Astrocyte (in vitro differentiated cells and primary cell): ENCODE measurements at regions not wholly inside any gene's neighbourhood (a gene's known extent, or its start where the extent isn't known, plus 50 kb on each side); places are given as distances from the start of the nearest gene placed in this dataset.

Experiments
- DNase-seq: peaks from one replicate; pipeline ENCODE4 v3.0.0-alpha.2; 2010; ENCODE audit warnings: low read depth
- FAIRE-seq: peaks from 2 replicates; lab custom pipeline; 2011; peaks lifted over from hg19 to GRCh38; lab: Jason Lieb, UNC
- H2AFZ ChIP-seq: 2 replicates; pipeline ENCODE4 v1.6.0; 2012; ENCODE audit warnings: low read depth, low read length, inconsistent platforms
- H3K27ac ChIP-seq: 2 replicates; pipeline ENCODE4 v1.5.1; 2011; ENCODE audit warnings: low read depth, low read length, inconsistent platforms
- H3K27me3 ChIP-seq: 2 replicates; pipeline ENCODE4 v1.6.0; 2011; ENCODE audit warnings: low read length, inconsistent platforms; ENCODE audit not compliant: insufficient read depth
- H3K36me3 ChIP-seq: 2 replicates; pipeline ENCODE4 v1.5.1; 2011; ENCODE audit warnings: low read length, inconsistent platforms; ENCODE audit not compliant: insufficient read depth
- H3K4me1 ChIP-seq: 2 replicates; pipeline ENCODE4 v1.5.1; 2011; ENCODE audit warnings: low read length, inconsistent platforms; ENCODE audit not compliant: insufficient read depth
- H3K4me2 ChIP-seq: 2 replicates; pipeline ENCODE4 v1.6.0; 2012; ENCODE audit warnings: low read length, inconsistent platforms
- H3K4me3 ChIP-seq: 2 replicates; pipeline ENCODE4 v1.5.1; 2011; ENCODE audit warnings: low read depth, mild to moderate bottlenecking, low read length, inconsistent platforms; ENCODE audit not compliant: insufficient read depth
- H3K79me2 ChIP-seq: 2 replicates; pipeline ENCODE4 v1.6.0; 2012; ENCODE audit warnings: mild to moderate bottlenecking, low read length, inconsistent platforms; ENCODE audit not compliant: insufficient read depth
- H3K9ac ChIP-seq: 2 replicates; pipeline ENCODE4 v1.6.0; 2012; ENCODE audit warnings: mild to moderate bottlenecking, low read length, inconsistent platforms
- H3K9me3 ChIP-seq: 2 replicates; pipeline ENCODE4 v1.5.1; 2012; ENCODE audit warnings: low read depth, mild to moderate bottlenecking, low read length, inconsistent platforms; ENCODE audit not compliant: insufficient read depth
- H4K20me1 ChIP-seq: 2 replicates; pipeline ENCODE4 v1.6.0; 2012; ENCODE audit warnings: low read length, inconsistent platforms; ENCODE audit not compliant: insufficient read depth
- H3K27ac Mint-ChIP-seq: one replicate; pipeline ENCODE4 v1.8.0; 2021; ENCODE audit warnings: mild to moderate bottlenecking, mixed read lengths; ENCODE audit not compliant: unreplicated experiment
- H3K27me3 Mint-ChIP-seq: one replicate; pipeline ENCODE4 v1.8.0; 2021; ENCODE audit warnings: low read depth, mixed read lengths; ENCODE audit not compliant: unreplicated experiment
- H3K36me3 Mint-ChIP-seq: one replicate; pipeline ENCODE4 v1.8.0; 2021; ENCODE audit warnings: low read depth, mixed read lengths; ENCODE audit not compliant: unreplicated experiment
- H3K4me1 Mint-ChIP-seq: one replicate; pipeline ENCODE4 v1.8.0; 2021; ENCODE audit warnings: low read depth, mixed read lengths; ENCODE audit not compliant: unreplicated experiment
- H3K4me3 Mint-ChIP-seq: one replicate; pipeline ENCODE4 v1.8.0; 2021; ENCODE audit warnings: mild to moderate bottlenecking, moderate library complexity, mixed read lengths; ENCODE audit not compliant: unreplicated experiment
- H3K9me3 Mint-ChIP-seq: one replicate; pipeline ENCODE4 v1.8.0; 2021; ENCODE audit warnings: mild to moderate bottlenecking, mixed read lengths; ENCODE audit not compliant: unreplicated experiment
- CTCF ChIP-seq: IDR thresholded peaks from 2 replicates; pipeline ENCODE4 v1.5.1; 2011; ENCODE audit warnings: low read depth, mild to moderate bottlenecking, inconsistent platforms, low read length, moderate library complexity; ENCODE audit not compliant: insufficient read depth
- EZH2 ChIP-seq: IDR thresholded peaks from 2 replicates; pipeline ENCODE4 v1.6.1; 2012; ENCODE audit warnings: mild to moderate bottlenecking, low read length, inconsistent platforms; ENCODE audit not compliant: insufficient read depth

GRCh38 chr10:109504401-109504800, 418.9 kb downstream of the XPNPEP1 start:
- no peaks in the 10 kb centered on the region for H3K27me3 Mint-ChIP-seq
- H3K4me1 Mint-ChIP-seq: peaks cover 7% of the 10 kb centered on the region
- H3K36me3 ChIP-seq: no peaks in the 10 kb centered on the region
- H2AFZ ChIP-seq: no peak overlapping the region
- H3K4me3 ChIP-seq: no peak overlapping the region
- no peak overlapping the region for H3K27ac ChIP-seq
- H3K27me3 ChIP-seq: no peaks in the 10 kb centered on the region
- no peaks in the 10 kb centered on the region for H3K9me3 ChIP-seq
- H4K20me1 ChIP-seq: no peaks in the 10 kb centered on the region
- FAIRE-seq (no peak), DNase-seq (no peak)
- no peaks in the 10 kb centered on the region for H3K36me3 Mint-ChIP-seq
- TF ChIP-seq CTCF (no peak), EZH2 (no peak)
- H3K9ac ChIP-seq: no peak overlapping the region
- no peak overlapping the region for H3K27ac Mint-ChIP-seq
- H3K9me3 Mint-ChIP-seq: peaks cover 5% of the 10 kb centered on the region
- H3K79me2 ChIP-seq: no peaks in the 10 kb centered on the region
- no peaks in the 10 kb centered on the region for H3K4me1 ChIP-seq
- H3K4me3 Mint-ChIP-seq: no peak overlapping the region
- H3K4me2 ChIP-seq: no peak overlapping the region

- Mint-ChIP-seq H3K4me3 (no peak overlapping the region), H3K27me3 (no peaks in the 10 kb centered on the region), H3K4me1 (no peaks in the 10 kb centered on the region), H3K36me3 (no peaks in the 10 kb centered on the region), H3K27ac (no peak overlapping the region), H3K9me3 (no peaks in the 10 kb centered on the region)
- no peaks in the 10 kb centered on the region for H3K4me1 ChIP-seq
- FAIRE-seq: no peak
- DNase-seq: no peak
- no peaks in the 10 kb centered on the region for H3K79me2 ChIP-seq
- no peak for TF ChIP-seq CTCF
- no peak for TF ChIP-seq EZH2
- no peak overlapping the region for H3K4me2 ChIP-seq
- H3K9me3 ChIP-seq: no peaks in the 10 kb centered on the region
- no peak overlapping the region for H3K27ac ChIP-seq
- no peaks in the 10 kb centered on the region for H3K36me3 ChIP-seq
- H3K4me3 ChIP-seq: no peak overlapping the region
- H3K9ac ChIP-seq: no peak overlapping the region
- H2AFZ ChIP-seq: no peak overlapping the region
- no peaks in the 10 kb centered on the region for H3K27me3 ChIP-seq
- no peaks in the 10 kb centered on the region for H4K20me1 ChIP-seq
These were observed 435.6 kb downstream of the XPNPEP1 start for GRCh38 chr10:109487691-109488090.

GRCh38 chr10:109480836-109481235, 442.5 kb downstream of the XPNPEP1 start:
- H3K27me3 ChIP-seq: no peaks in the 10 kb centered on the region
- Mint-ChIP-seq H3K27ac (no peak overlapping the region), H3K36me3 (no peaks in the 10 kb centered on the region), H3K27me3 (peaks cover 2% of the 10 kb centered on the region), H3K9me3 (no peaks in the 10 kb centered on the region), H3K4me1 (no peaks in the 10 kb centered on the region), H3K4me3 (no peak overlapping the region)
- no peaks in the 10 kb centered on the region for H3K79me2 ChIP-seq
- H3K27ac ChIP-seq: no peak overlapping the region
- FAIRE-seq (no peak), DNase-seq (peak; percentile 1)
- TF ChIP-seq CTCF (no peak), EZH2 (no peak)
- H2AFZ ChIP-seq: no peak overlapping the region
- no peaks in the 10 kb centered on the region for H4K20me1 ChIP-seq
- no peaks in the 10 kb centered on the region for H3K4me1 ChIP-seq
- H3K4me2 ChIP-seq: no peak overlapping the region
- no peaks in the 10 kb centered on the region for H3K36me3 ChIP-seq
- no peak overlapping the region for H3K4me3 ChIP-seq
- no peak overlapping the region for H3K9ac ChIP-seq
- no peaks in the 10 kb centered on the region for H3K9me3 ChIP-seq
